IMR-90 (cell line): ENCODE measurements at regions not wholly inside any gene's neighbourhood (a gene's known extent, or its start where the extent isn't known, plus 50 kb on each side); places are given as distances from the start of the nearest gene placed in this dataset.

Experiments used
- BHLHE40 ChIP-seq: fragments of 150-350 bp; IDR thresholded peaks from 2 replicates; pipeline ENCODE4 v1.6.1; 2016; ENCODE audit warnings: mild to moderate bottlenecking, low read depth, low read length
- CTCF ChIP-seq: conservative IDR thresholded peaks from 2 replicates; pipeline ENCODE4 v1.5.1; 2012; ENCODE audit warnings: mild to moderate bottlenecking, low read depth, low read length, improper control_type of control experiment
- ELK1 ChIP-seq: fragments of 150-350 bp; IDR thresholded peaks from 2 replicates; pipeline ENCODE4 v1.6.1; 2016; ENCODE audit warnings: low read depth, mild to moderate bottlenecking, low read length, moderate library complexity, borderline replicate concordance
- FOS ChIP-seq: fragments of 150-350 bp; IDR thresholded peaks from 2 replicates; pipeline ENCODE4 v1.6.1; 2016; ENCODE audit warnings: low read depth, low read length
- MAFK ChIP-seq: IDR thresholded peaks from 2 replicates; pipeline ENCODE4 v1.6.1; 2012; ENCODE audit warnings: low read depth, low read length, improper control_type of control experiment
- MXI1 ChIP-seq: IDR thresholded peaks from 2 replicates; pipeline ENCODE4 v1.6.1; 2012; ENCODE audit warnings: low read depth, mild to moderate bottlenecking, low read length, moderate library complexity, borderline replicate concordance
- POLR2A ChIP-seq: IDR thresholded peaks from 2 replicates; pipeline ENCODE4 v1.6.1; 2012; ENCODE audit warnings: mild to moderate bottlenecking, low read depth, low read length
- RAD21 ChIP-seq: IDR thresholded peaks from 2 replicates; pipeline ENCODE4 v1.6.1; 2012; ENCODE audit warnings: low read length, improper control_type of control experiment
- RCOR1 ChIP-seq: IDR thresholded peaks from 2 replicates; pipeline ENCODE4 v1.6.1; 2012; ENCODE audit warnings: mild to moderate bottlenecking, low read length, improper control_type of control experiment; ENCODE audit not compliant: insufficient replicate concordance
- RFX5 ChIP-seq: IDR thresholded peaks from 2 replicates; pipeline ENCODE4 v1.8.0; 2012; ENCODE audit warnings: low read depth, mild to moderate bottlenecking, low read length, moderate library complexity
- SMC3 ChIP-seq: fragments of 150-350 bp; IDR thresholded peaks from 2 replicates; pipeline ENCODE4 v1.6.1; 2016; ENCODE audit warnings: low read depth, mild to moderate bottlenecking, antibody characterized with exemption, low read length, moderate library complexity
- TF ChIP-seq, protein P1 (sequence below): fragments of 150-350 bp; IDR thresholded peaks from 2 replicates; pipeline ENCODE4 v1.6.1; 2017; ENCODE audit warnings: mild to moderate bottlenecking, antibody characterized with exemption, low read length, low read depth

- no peak for TF ChIP-seq CTCF
- TF ChIP-seq RAD21, result no peak
- TF ChIP-seq POLR2A, result no peak
- no peak for TF ChIP-seq SMC3
- no peak for TF ChIP-seq FOS
- TF ChIP-seq, protein P1, sequence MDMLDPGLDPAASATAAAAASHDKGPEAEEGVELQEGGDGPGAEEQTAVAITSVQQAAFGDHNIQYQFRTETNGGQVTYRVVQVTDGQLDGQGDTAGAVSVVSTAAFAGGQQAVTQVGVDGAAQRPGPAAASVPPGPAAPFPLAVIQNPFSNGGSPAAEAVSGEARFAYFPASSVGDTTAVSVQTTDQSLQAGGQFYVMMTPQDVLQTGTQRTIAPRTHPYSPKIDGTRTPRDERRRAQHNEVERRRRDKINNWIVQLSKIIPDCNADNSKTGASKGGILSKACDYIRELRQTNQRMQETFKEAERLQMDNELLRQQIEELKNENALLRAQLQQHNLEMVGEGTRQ, result no peak
- no peak for TF ChIP-seq MAFK
- no peak for TF ChIP-seq MXI1
- TF ChIP-seq RFX5, result no peak
- no peak for TF ChIP-seq BHLHE40
- no peak for TF ChIP-seq RCOR1
- no peak for TF ChIP-seq ELK1
Measured at GRCh38 chr5:57358796-57359592, 123.6 kb downstream of the ACTBL2 start.
